ENCODE measurements at regions not wholly inside any gene's neighbourhood (a gene's known extent, or its start where the extent isn't known, plus 50 kb on each side); places are given as distances from the start of the nearest gene placed in this dataset.

- ChIA-PET CTCF (no interaction called here), POLR2A (no interaction called here)
- TF ChIP-seq HDGF (IDR thresholded peaks at IDR 0.05; ENCODE audit: borderline replicate concordance) (no peak), PKNOX1 (IDR thresholded peaks at IDR 0.05) (no peak), NFRKB (IDR thresholded peaks at IDR 0.05) (no peak), ZNF384 (IDR thresholded peaks at IDR 0.05) (no peak), CTBP1 (IDR thresholded peaks at IDR 0.05; ENCODE audit: borderline replicate concordance) (no peak), FOXA1 (IDR thresholded peaks at IDR 0.05) (no peak), BHLHE40 (IDR thresholded peaks at IDR 0.05; ENCODE audit: borderline replicate concordance) (no peak)
- no peak for DNase-seq (ENCODE audit: extremely low spot score)
These were observed 219.9 kb downstream of the COG6 start for GRCh38 chr13:39875111-39875987.

- ChIA-PET CTCF (no interaction called here), POLR2A (no interaction called here)
- TF ChIP-seq L3MBTL2 (conservative IDR thresholded peaks at IDR 0.05) (no peak), FOXK2 (IDR thresholded peaks at IDR 0.05) (no peak), CTBP1 (IDR thresholded peaks at IDR 0.05; ENCODE audit: borderline replicate concordance) (no peak)
- no peak for DNase-seq (ENCODE audit: extremely low spot score)
These were observed 220.8 kb downstream of the COG6 start for GRCh38 chr13:39876258-39876657.

GRCh38 chr13:39877134-39877533, 221.7 kb downstream of the COG6 start:
- no peak for DNase-seq (ENCODE audit: extremely low spot score)
- CTCF ChIA-PET = no interaction called here
- POLR2A ChIA-PET = no interaction called here
- TF ChIP-seq BHLHE40 (IDR thresholded peaks at IDR 0.05; ENCODE audit: borderline replicate concordance) (no peak), ARNT (IDR thresholded peaks at IDR 0.05) (no peak), SUZ12 (IDR thresholded peaks at IDR 0.05) (no peak), ZNF384 (IDR thresholded peaks at IDR 0.05) (no peak), CTBP1 (IDR thresholded peaks at IDR 0.05; ENCODE audit: borderline replicate concordance) (no peak), HDGF (IDR thresholded peaks at IDR 0.05; ENCODE audit: borderline replicate concordance) (no peak), PKNOX1 (IDR thresholded peaks at IDR 0.05) (no peak), FOXM1 (IDR thresholded peaks at IDR 0.05; ENCODE audit: borderline replicate concordance) (no peak), L3MBTL2 (conservative IDR thresholded peaks at IDR 0.05) (no peak), FOXA1 (IDR thresholded peaks at IDR 0.05) (no peak), SP1 (IDR thresholded peaks at IDR 0.05) (no peak), ELF4 (IDR thresholded peaks at IDR 0.05) (no peak), NFRKB (IDR thresholded peaks at IDR 0.05) (no peak), TARDBP (IDR thresholded peaks at IDR 0.05) (no peak)

GRCh38 chr13:39879286-39880035, 224.0 kb downstream of the COG6 start:
- DNase-seq (ENCODE audit: extremely low spot score) = no peak
- CTCF ChIA-PET = no interaction called here
- POLR2A ChIA-PET = no interaction called here
- no peak for TF ChIP-seq CTBP1 (IDR thresholded peaks at IDR 0.05; ENCODE audit: borderline replicate concordance)
- TF ChIP-seq FOXA1 (IDR thresholded peaks at IDR 0.05) = no peak
- no peak for TF ChIP-seq ARNT (IDR thresholded peaks at IDR 0.05)
- no peak for TF ChIP-seq BHLHE40 (IDR thresholded peaks at IDR 0.05; ENCODE audit: borderline replicate concordance)
- TF ChIP-seq ZNF384 (IDR thresholded peaks at IDR 0.05) = no peak
- TF ChIP-seq L3MBTL2 (conservative IDR thresholded peaks at IDR 0.05) = no peak

- no peak for TF ChIP-seq FOXM1 (IDR thresholded peaks at IDR 0.05; ENCODE audit: borderline replicate concordance)
- no peak for TF ChIP-seq FOXA1 (IDR thresholded peaks at IDR 0.05)
- TF ChIP-seq SP1 (IDR thresholded peaks at IDR 0.05) = no peak
- TF ChIP-seq SUZ12 (IDR thresholded peaks at IDR 0.05) = no peak
- TF ChIP-seq ARNT (IDR thresholded peaks at IDR 0.05) = no peak
- CTCF ChIA-PET = no interaction called here
- DNase-seq (ENCODE audit: extremely low spot score) = no peak
- POLR2A ChIA-PET = no interaction called here
These were observed 225.9 kb downstream of the COG6 start for GRCh38 chr13:39881383-39881782.

GRCh38 chr13:39881887-39882286, 226.4 kb downstream of the COG6 start:
- ChIA-PET POLR2A (no interaction called here), CTCF (no interaction called here)
- no peak for DNase-seq (ENCODE audit: extremely low spot score)
- no peak for TF ChIP-seq FOXM1 (IDR thresholded peaks at IDR 0.05; ENCODE audit: borderline replicate concordance)
- TF ChIP-seq SUZ12 (IDR thresholded peaks at IDR 0.05) = no peak
- no peak for TF ChIP-seq L3MBTL2 (conservative IDR thresholded peaks at IDR 0.05)
- TF ChIP-seq SP1 (IDR thresholded peaks at IDR 0.05) = no peak
- TF ChIP-seq CTBP1 (IDR thresholded peaks at IDR 0.05; ENCODE audit: borderline replicate concordance) = no peak

- ChIA-PET CTCF (no interaction called here), POLR2A (no interaction called here)
These were observed 228.7 kb downstream of the COG6 start for GRCh38 chr13:39884166-39884565.

More at GRCh38 chr13:39884166-39884565, 228.7 kb downstream of the COG6 start:
- no peak for DNase-seq (ENCODE audit: extremely low spot score)
- no peak for TF ChIP-seq FOXM1 (IDR thresholded peaks at IDR 0.05; ENCODE audit: borderline replicate concordance)
- no peak for TF ChIP-seq ZNF384 (IDR thresholded peaks at IDR 0.05)
- no peak for TF ChIP-seq LEF1 (IDR thresholded peaks at IDR 0.05; ENCODE audit: borderline replicate concordance)
- TF ChIP-seq BHLHE40 (IDR thresholded peaks at IDR 0.05; ENCODE audit: borderline replicate concordance) = no peak
